ENCODE measurements at regions not wholly inside any gene's neighbourhood (a gene's known extent, or its start where the extent isn't known, plus 50 kb on each side); places are given as distances from the start of the nearest gene placed in this dataset.

DNA sequence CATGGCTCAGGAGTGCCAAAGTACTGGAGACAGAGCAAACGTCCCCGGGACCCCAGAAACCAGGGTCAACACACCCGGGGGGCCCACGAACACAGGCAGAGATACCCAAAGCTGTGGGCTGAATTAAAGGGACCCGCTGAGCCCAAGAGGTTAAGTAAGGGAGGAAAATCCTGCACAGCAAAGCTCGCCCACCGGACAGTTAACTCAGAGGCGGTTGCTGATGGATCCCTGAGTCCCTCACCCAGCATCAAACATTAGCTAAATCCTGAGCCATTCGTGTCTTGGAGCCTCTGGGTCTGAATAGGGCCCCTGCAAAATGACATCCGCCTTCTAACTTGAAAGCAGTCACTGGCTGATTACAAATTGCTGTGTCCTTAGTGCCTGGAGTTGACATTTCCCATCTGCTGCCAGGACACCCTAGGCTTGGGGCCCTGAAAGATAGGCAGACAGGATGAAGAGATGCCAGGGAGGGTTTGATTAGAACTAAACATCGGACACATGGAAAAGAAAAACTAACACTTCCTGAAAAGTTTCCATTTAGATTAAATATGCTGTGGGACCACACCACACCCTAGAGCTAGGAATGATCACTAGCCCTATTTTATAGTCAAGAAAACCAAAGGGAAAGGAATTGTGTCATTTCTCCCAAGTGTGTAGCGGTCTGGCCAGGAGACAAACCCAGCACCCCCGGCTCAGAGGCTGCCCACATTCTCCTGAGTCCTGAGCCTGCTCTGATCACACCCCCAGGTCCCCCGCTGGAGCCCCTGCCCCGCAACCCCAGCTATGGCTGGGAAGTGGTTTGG is 239.3 kb downstream of the NPHP4 start:
- Mint-ChIP-seq H3K4me3 (no peak overlapping the region), H3K36me3 (no peaks in the 10 kb centered on the region), H3K9me3 (no peaks in the 10 kb centered on the region), H3K4me1 (peaks cover 39% of the 10 kb centered on the region), H3K27me3 (ENCODE audit: low read depth) (peaks cover 3% of the 10 kb centered on the region; the same call in 1 of the 2 replicates), H3K27ac (no peak overlapping the region; the same call in 1 of the 2 replicates)
- no peak for DNase-seq (ENCODE audit: low spot score)
- CTCF ChIA-PET = interaction anchor here (0.8 to 2.1 kb wide), 11 partner anchors 9 to 243 kb away, joined by 3 to 12 read pairs (median 4); no protein-coding TSS in a partner anchor
- ATAC-seq = no peak
- TF ChIP-seq TP53 (CRISPR knock-in tag; IDR thresholded peaks at IDR 0.05) (no peak), PRRX2 (CRISPR knock-in tag; IDR thresholded peaks at IDR 0.05) (no peak), MYBL2 (CRISPR knock-in tag; IDR thresholded peaks at IDR 0.05) (no peak), JUN (CRISPR knock-in tag; IDR thresholded peaks at IDR 0.05) (no peak), NR3C1 (CRISPR knock-in tag; conservative IDR thresholded peaks at IDR 0.05; ENCODE audit: low read depth) (no peak), ZNF232 (CRISPR knock-in tag; IDR thresholded peaks at IDR 0.05) (no peak), NR2C2 (CRISPR knock-in tag; IDR thresholded peaks at IDR 0.05) (no peak)
- TF ChIP-seq, protein P1, sequence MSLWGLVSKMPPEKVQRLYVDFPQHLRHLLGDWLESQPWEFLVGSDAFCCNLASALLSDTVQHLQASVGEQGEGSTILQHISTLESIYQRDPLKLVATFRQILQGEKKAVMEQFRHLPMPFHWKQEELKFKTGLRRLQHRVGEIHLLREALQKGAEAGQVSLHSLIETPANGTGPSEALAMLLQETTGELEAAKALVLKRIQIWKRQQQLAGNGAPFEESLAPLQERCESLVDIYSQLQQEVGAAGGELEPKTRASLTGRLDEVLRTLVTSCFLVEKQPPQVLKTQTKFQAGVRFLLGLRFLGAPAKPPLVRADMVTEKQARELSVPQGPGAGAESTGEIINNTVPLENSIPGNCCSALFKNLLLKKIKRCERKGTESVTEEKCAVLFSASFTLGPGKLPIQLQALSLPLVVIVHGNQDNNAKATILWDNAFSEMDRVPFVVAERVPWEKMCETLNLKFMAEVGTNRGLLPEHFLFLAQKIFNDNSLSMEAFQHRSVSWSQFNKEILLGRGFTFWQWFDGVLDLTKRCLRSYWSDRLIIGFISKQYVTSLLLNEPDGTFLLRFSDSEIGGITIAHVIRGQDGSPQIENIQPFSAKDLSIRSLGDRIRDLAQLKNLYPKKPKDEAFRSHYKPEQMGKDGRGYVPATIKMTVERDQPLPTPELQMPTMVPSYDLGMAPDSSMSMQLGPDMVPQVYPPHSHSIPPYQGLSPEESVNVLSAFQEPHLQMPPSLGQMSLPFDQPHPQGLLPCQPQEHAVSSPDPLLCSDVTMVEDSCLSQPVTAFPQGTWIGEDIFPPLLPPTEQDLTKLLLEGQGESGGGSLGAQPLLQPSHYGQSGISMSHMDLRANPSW (CRISPR knock-in tag; conservative IDR thresholded peaks at IDR 0.05; ENCODE audit: low read depth) = no peak
- POLR2A ChIA-PET = interaction anchor here (1.1 kb wide), 1 partner anchor 8 kb away, joined by 3 read pairs; no protein-coding TSS in a partner anchor

DNA sequence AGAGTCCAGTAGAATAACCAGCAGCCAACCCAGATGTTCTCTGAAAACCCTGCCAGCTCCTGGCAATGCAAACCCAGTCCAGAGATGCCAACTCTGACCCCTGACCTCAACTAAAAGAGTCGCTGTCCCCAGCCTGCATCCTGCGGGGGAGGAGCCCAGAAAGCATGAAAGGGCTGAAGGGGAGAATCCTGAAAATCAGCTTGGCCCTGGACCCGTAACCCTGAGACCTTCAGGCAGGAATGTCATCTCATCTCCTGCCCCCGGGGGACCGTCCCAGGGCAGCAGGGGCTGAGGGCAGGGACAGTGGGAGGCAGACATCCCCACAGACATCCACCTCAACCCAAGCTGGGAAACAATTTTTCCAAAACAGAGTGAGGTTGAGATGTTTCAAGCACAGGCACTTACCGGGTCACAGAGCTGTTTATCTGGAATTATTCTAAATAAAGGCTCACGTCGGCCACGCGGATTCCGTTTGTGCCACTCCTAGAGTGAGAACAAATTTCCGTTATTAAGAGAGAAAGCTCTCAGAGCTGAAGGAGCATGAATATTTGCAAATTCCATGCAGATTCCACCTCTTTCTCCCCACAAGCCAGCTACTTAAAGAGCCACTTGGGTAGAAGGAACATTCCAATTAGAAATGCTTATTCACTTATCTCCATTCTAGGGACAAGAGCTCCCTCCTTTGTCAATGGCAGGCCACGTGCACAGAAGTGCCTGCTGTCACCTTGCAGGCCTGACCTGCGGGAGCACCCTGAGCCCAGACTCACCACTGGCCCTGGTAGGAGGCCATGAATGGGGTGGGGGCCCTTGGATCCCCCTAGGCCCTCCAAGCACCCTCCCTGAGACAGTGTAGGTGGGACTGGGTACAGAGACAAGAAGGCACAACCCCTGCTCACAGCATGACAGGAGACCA is 240.1 kb downstream of the NPHP4 start:
- DNase-seq (ENCODE audit: low spot score) (no peak), ATAC-seq (peak; percentile 29)
- TF ChIP-seq, protein P2, sequence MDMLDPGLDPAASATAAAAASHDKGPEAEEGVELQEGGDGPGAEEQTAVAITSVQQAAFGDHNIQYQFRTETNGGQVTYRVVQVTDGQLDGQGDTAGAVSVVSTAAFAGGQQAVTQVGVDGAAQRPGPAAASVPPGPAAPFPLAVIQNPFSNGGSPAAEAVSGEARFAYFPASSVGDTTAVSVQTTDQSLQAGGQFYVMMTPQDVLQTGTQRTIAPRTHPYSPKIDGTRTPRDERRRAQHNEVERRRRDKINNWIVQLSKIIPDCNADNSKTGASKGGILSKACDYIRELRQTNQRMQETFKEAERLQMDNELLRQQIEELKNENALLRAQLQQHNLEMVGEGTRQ (CRISPR knock-in tag; IDR thresholded peaks at IDR 0.05) = peak; percentile 56
- TF ChIP-seq SOX15 (CRISPR knock-in tag; IDR thresholded peaks at IDR 0.05) (no peak), ZNF219 (CRISPR knock-in tag; IDR thresholded peaks at IDR 0.05; ENCODE audit: borderline replicate concordance) (no peak), SMAD3 (CRISPR knock-in tag; IDR thresholded peaks at IDR 0.05; ENCODE audit: borderline replicate concordance) (no peak), MXD4 (CRISPR knock-in tag; IDR thresholded peaks at IDR 0.05; ENCODE audit: borderline replicate concordance) (no peak), ZNF416 (CRISPR knock-in tag; IDR thresholded peaks at IDR 0.05) (no peak), TEAD4 (CRISPR knock-in tag; IDR thresholded peaks at IDR 0.05) (no peak), ZNF671 (CRISPR knock-in tag; IDR thresholded peaks at IDR 0.05) (no peak), TCF7 (CRISPR knock-in tag; IDR thresholded peaks at IDR 0.05; ENCODE audit: low read depth) (no peak), OVOL2 (CRISPR knock-in tag; IDR thresholded peaks at IDR 0.05; ENCODE audit: borderline replicate concordance) (no peak), CREM (CRISPR knock-in tag; IDR thresholded peaks at IDR 0.05) (no peak), JAZF1 (CRISPR knock-in tag; IDR thresholded peaks at IDR 0.05) (no peak), RORB (CRISPR knock-in tag; IDR thresholded peaks at IDR 0.05) (no peak)
- TF ChIP-seq, protein P3, sequence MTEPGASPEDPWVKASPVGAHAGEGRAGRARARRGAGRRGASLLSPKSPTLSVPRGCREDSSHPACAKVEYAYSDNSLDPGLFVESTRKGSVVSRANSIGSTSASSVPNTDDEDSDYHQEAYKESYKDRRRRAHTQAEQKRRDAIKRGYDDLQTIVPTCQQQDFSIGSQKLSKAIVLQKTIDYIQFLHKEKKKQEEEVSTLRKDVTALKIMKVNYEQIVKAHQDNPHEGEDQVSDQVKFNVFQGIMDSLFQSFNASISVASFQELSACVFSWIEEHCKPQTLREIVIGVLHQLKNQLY (CRISPR knock-in tag; IDR thresholded peaks at IDR 0.05) = no peak
- TF ChIP-seq, protein P4, sequence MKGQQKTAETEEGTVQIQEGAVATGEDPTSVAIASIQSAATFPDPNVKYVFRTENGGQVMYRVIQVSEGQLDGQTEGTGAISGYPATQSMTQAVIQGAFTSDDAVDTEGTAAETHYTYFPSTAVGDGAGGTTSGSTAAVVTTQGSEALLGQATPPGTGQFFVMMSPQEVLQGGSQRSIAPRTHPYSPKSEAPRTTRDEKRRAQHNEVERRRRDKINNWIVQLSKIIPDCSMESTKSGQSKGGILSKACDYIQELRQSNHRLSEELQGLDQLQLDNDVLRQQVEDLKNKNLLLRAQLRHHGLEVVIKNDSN (CRISPR knock-in tag; IDR thresholded peaks at IDR 0.05) = peak; percentile 15; the same call in 1 of the 2 replicates
- TF ChIP-seq, protein P5, sequence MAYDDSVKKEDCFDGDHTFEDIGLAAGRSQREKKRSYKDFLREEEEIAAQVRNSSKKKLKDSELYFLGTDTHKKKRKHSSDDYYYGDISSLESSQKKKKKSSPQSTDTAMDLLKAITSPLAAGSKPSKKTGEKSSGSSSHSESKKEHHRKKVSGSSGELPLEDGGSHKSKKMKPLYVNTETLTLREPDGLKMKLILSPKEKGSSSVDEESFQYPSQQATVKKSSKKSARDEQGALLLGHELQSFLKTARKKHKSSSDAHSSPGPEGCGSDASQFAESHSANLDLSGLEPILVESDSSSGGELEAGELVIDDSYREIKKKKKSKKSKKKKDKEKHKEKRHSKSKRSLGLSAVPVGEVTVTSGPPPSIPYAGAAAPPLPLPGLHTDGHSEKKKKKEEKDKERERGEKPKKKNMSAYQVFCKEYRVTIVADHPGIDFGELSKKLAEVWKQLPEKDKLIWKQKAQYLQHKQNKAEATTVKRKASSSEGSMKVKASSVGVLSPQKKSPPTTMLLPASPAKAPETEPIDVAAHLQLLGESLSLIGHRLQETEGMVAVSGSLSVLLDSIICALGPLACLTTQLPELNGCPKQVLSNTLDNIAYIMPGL (CRISPR knock-in tag; IDR thresholded peaks at IDR 0.05) = no peak
- TF ChIP-seq, protein P6, sequence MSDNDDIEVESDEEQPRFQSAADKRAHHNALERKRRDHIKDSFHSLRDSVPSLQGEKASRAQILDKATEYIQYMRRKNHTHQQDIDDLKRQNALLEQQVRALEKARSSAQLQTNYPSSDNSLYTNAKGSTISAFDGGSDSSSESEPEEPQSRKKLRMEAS (CRISPR knock-in tag; IDR thresholded peaks at IDR 0.05) = peak; percentile 52; the same call in 1 of the 2 replicates
- Mint-ChIP-seq H3K4me1 (peaks cover 41% of the 10 kb centered on the region), H3K4me3 (no peak overlapping the region), H3K27me3 (ENCODE audit: low read depth) (no peaks in the 10 kb centered on the region; the same call in 1 of the 2 replicates), H3K36me3 (no peaks in the 10 kb centered on the region), H3K27ac (no peak overlapping the region; the same call in 1 of the 2 replicates), H3K9me3 (no peaks in the 10 kb centered on the region)
- CTCF ChIA-PET = interaction anchor here (0.6 to 2.1 kb wide), 11 partner anchors 9 to 242 kb away, joined by 3 to 12 read pairs (median 4); no protein-coding TSS in a partner anchor
- POLR2A ChIA-PET = interaction anchor here (1.1 kb wide), 1 partner anchor 9 kb away, joined by 3 read pairs; no protein-coding TSS in a partner anchor

Data from WTC11 (cell line).